ENCODE measurements at regions not wholly inside any gene's neighbourhood (a gene's known extent, or its start where the extent isn't known, plus 50 kb on each side); places are given as distances from the start of the nearest gene placed in this dataset.

GRCh38 chr3:27653803-27654558 is 68.1 kb downstream of the EOMES start:
- no peak overlapping the region for H3K27ac ChIP-seq (ENCODE audit: low read depth, low read length)
- H3K9me3 ChIP-seq (ENCODE audit: low read length) = no peaks in the 10 kb centered on the region
- H3K4me3 ChIP-seq (ENCODE audit: low read length) = no peak overlapping the region
- H3K4me1 Mint-ChIP-seq = peaks cover 0 to 8% (median 0%) of the 10 kb centered on the region in 3 donors
- no peak for DNase-seq
- ChIA-PET CTCF (interaction anchor here (0.8 to 1.5 kb wide), 4 partner anchors 11 to 296 kb away, joined by 3 to 4 read pairs (median 3); no protein-coding TSS in a partner anchor), POLR2A (no interaction called here)
- no peaks in the 10 kb centered on the region for H3K36me3 ChIP-seq (ENCODE audit: insufficient read depth, low read length)
- H3K9me3 Mint-ChIP-seq = no peaks in the 10 kb centered on the region
- peaks cover 5 to 8% of the 10 kb centered on the region in 2 donors for H3K27me3 Mint-ChIP-seq
- H3K4me3 Mint-ChIP-seq = no peak overlapping the region
- H3K4me1 ChIP-seq (ENCODE audit: insufficient read depth, low read length) = no peaks in the 10 kb centered on the region
- H3K27ac Mint-ChIP-seq = peak overlapping the region in 3 of 8 donors; percentile 35 to 52 (median 38)
- peaks cover 0 to 2% (median 0%) of the 10 kb centered on the region in 3 donors for H3K36me3 Mint-ChIP-seq
- no peaks in the 10 kb centered on the region for H3K27me3 ChIP-seq (ENCODE audit: insufficient read depth, low read length, poor library complexity, severe bottlenecking)

- H3K36me3 Mint-ChIP-seq = peaks cover 0 to 6% (median 3%) of the 10 kb centered on the region in 3 donors
- Histone ChIP-seq H3K4me3 (ENCODE audit: low read length) (no peak overlapping the region), H3K36me3 (ENCODE audit: insufficient read depth, low read length) (no peaks in the 10 kb centered on the region), H3K27ac (ENCODE audit: low read depth, low read length) (no peak overlapping the region), H3K9me3 (ENCODE audit: low read length) (no peaks in the 10 kb centered on the region), H3K27me3 (ENCODE audit: insufficient read depth, low read length, poor library complexity, severe bottlenecking) (no peaks in the 10 kb centered on the region), H3K4me1 (ENCODE audit: insufficient read depth, low read length) (no peaks in the 10 kb centered on the region)
- DNase-seq = no peak
- no peak overlapping the region for H3K4me3 Mint-ChIP-seq
- ChIA-PET CTCF (interaction anchor here (1.4 kb wide), 1 partner anchor 10 kb away, joined by 9 read pairs; no protein-coding TSS in a partner anchor), POLR2A (no interaction called here)
- H3K27ac Mint-ChIP-seq = no peak overlapping the region
- H3K4me1 Mint-ChIP-seq = no peaks in the 10 kb centered on the region
- H3K27me3 Mint-ChIP-seq = peaks cover 0 to 5% of the 10 kb centered on the region in 2 donors
- no peaks in the 10 kb centered on the region for H3K9me3 Mint-ChIP-seq
Observed at GRCh38 chr3:27649277-27649676, 72.8 kb downstream of the EOMES start.

GRCh38 chr3:27646896-27647295 is 75.2 kb downstream of the EOMES start:
- Histone ChIP-seq H3K36me3 (ENCODE audit: insufficient read depth, low read length) (no peaks in the 10 kb centered on the region), H3K27me3 (ENCODE audit: insufficient read depth, low read length, poor library complexity, severe bottlenecking) (no peaks in the 10 kb centered on the region), H3K4me1 (ENCODE audit: insufficient read depth, low read length) (no peaks in the 10 kb centered on the region), H3K27ac (ENCODE audit: low read depth, low read length) (no peak overlapping the region), H3K9me3 (ENCODE audit: low read length) (no peaks in the 10 kb centered on the region), H3K4me3 (ENCODE audit: low read length) (no peak overlapping the region)
- H3K4me1 Mint-ChIP-seq = no peaks in the 10 kb centered on the region
- no peak overlapping the region for H3K4me3 Mint-ChIP-seq
- no peaks in the 10 kb centered on the region for H3K27me3 Mint-ChIP-seq
- H3K27ac Mint-ChIP-seq = no peak overlapping the region
- H3K9me3 Mint-ChIP-seq = no peaks in the 10 kb centered on the region
- H3K36me3 Mint-ChIP-seq = peaks cover 0 to 4% (median 3%) of the 10 kb centered on the region in 3 donors
- ChIA-PET CTCF (interaction anchor here (1.4 kb wide), 1 partner anchor 10 kb away, joined by 5 read pairs; no protein-coding TSS in a partner anchor), POLR2A (no interaction called here)
- DNase-seq = no peak

- Histone ChIP-seq H3K4me3 (ENCODE audit: low read length) (no peak overlapping the region), H3K36me3 (ENCODE audit: insufficient read depth, low read length) (no peaks in the 10 kb centered on the region), H3K27me3 (ENCODE audit: insufficient read depth, low read length, poor library complexity, severe bottlenecking) (no peaks in the 10 kb centered on the region), H3K9me3 (ENCODE audit: low read length) (no peaks in the 10 kb centered on the region), H3K27ac (ENCODE audit: low read depth, low read length) (no peak overlapping the region), H3K4me1 (ENCODE audit: insufficient read depth, low read length) (peaks cover 6% of the 10 kb centered on the region)
- no peak overlapping the region for H3K4me3 Mint-ChIP-seq
- POLR2A ChIA-PET = no interaction called here
- H3K27me3 Mint-ChIP-seq = no peaks in the 10 kb centered on the region
- H3K4me1 Mint-ChIP-seq = peaks cover 3 to 5% (median 5%) of the 10 kb centered on the region in 3 donors
- H3K36me3 Mint-ChIP-seq = peaks cover 0 to 4% (median 3%) of the 10 kb centered on the region in 3 donors
- no peak for DNase-seq
- H3K27ac Mint-ChIP-seq = no peak overlapping the region
- CTCF ChIA-PET = interaction anchor here (1.2 kb wide), 1 partner anchor 13 kb away, joined by 3 read pairs; no protein-coding TSS in a partner anchor
- no peaks in the 10 kb centered on the region for H3K9me3 Mint-ChIP-seq
Observed at GRCh38 chr3:27644941-27645340, 77.2 kb downstream of the EOMES start.

GRCh38 chr3:27643355-27643754 is 78.8 kb downstream of the EOMES start:
- Mint-ChIP-seq H3K9me3 (no peaks in the 10 kb centered on the region), H3K27ac (peak overlapping the region in 1 of 8 donors; percentile 74), H3K4me1 (peaks cover 13 to 18% (median 17%) of the 10 kb centered on the region in 3 donors)

GRCh38 chr3:27642796-27643195 is 79.3 kb downstream of the EOMES start:
- peaks cover 21% of the 10 kb centered on the region for H3K4me1 ChIP-seq (ENCODE audit: insufficient read depth, low read length)
- no peaks in the 10 kb centered on the region for H3K9me3 ChIP-seq (ENCODE audit: low read length)
- no peaks in the 10 kb centered on the region for H3K27me3 ChIP-seq (ENCODE audit: insufficient read depth, low read length, poor library complexity, severe bottlenecking)
- ChIA-PET POLR2A (no interaction called here), CTCF (interaction anchor here (0.6 to 0.8 kb wide), 3 partner anchors 11 to 640 kb away, joined by 3 to 4 read pairs (median 3); no protein-coding TSS in a partner anchor)
- H3K4me3 ChIP-seq (ENCODE audit: low read length) = no peak overlapping the region
- H3K27ac ChIP-seq (ENCODE audit: low read depth, low read length) = no peak overlapping the region
- no peak for DNase-seq
- Mint-ChIP-seq H3K27ac (no peak overlapping the region), H3K9me3 (no peaks in the 10 kb centered on the region), H3K4me3 (no peak overlapping the region), H3K4me1 (peaks cover 14 to 24% (median 23%) of the 10 kb centered on the region in 3 donors), H3K27me3 (no peaks in the 10 kb centered on the region), H3K36me3 (peaks cover 0 to 4% (median 3%) of the 10 kb centered on the region in 3 donors)
- H3K36me3 ChIP-seq (ENCODE audit: insufficient read depth, low read length) = no peaks in the 10 kb centered on the region

More at GRCh38 chr3:27643355-27643754, 78.8 kb downstream of the EOMES start:
- POLR2A ChIA-PET = no interaction called here
- Mint-ChIP-seq H3K4me3 (no peak overlapping the region), H3K36me3 (peaks cover 0 to 4% (median 3%) of the 10 kb centered on the region in 3 donors), H3K27me3 (no peaks in the 10 kb centered on the region)
- DNase-seq = no peak
- Histone ChIP-seq H3K4me1 (ENCODE audit: insufficient read depth, low read length) (peaks cover 21% of the 10 kb centered on the region), H3K27ac (ENCODE audit: low read depth, low read length) (no peak overlapping the region), H3K36me3 (ENCODE audit: insufficient read depth, low read length) (no peaks in the 10 kb centered on the region), H3K4me3 (ENCODE audit: low read length) (no peak overlapping the region), H3K9me3 (ENCODE audit: low read length) (no peaks in the 10 kb centered on the region), H3K27me3 (ENCODE audit: insufficient read depth, low read length, poor library complexity, severe bottlenecking) (no peaks in the 10 kb centered on the region)
- CTCF ChIA-PET = interaction anchor here (0.6 to 0.8 kb wide), 2 partner anchors 10 to 640 kb away, joined by 3 to 4 read pairs; no protein-coding TSS in a partner anchor

- no peaks in the 10 kb centered on the region for H3K9me3 Mint-ChIP-seq
- CTCF ChIA-PET = interaction anchor here (0.7 kb wide), 1 partner anchor 11 kb away, joined by 3 read pairs; no protein-coding TSS in a partner anchor
Observed at GRCh38 chr3:27641888-27642601, 80.1 kb downstream of the EOMES start.

More at GRCh38 chr3:27641888-27642601, 80.1 kb downstream of the EOMES start:
- H3K4me3 Mint-ChIP-seq = no peak overlapping the region
- no peaks in the 10 kb centered on the region for H3K36me3 ChIP-seq (ENCODE audit: insufficient read depth, low read length)
- peaks cover 21% of the 10 kb centered on the region for H3K4me1 ChIP-seq (ENCODE audit: insufficient read depth, low read length)
- POLR2A ChIA-PET = no interaction called here
- H3K9me3 ChIP-seq (ENCODE audit: low read length) = no peaks in the 10 kb centered on the region
- H3K4me3 ChIP-seq (ENCODE audit: low read length) = no peak overlapping the region
- H3K27ac Mint-ChIP-seq = peak overlapping the region in 1 of 8 donors; percentile 56
- H3K36me3 Mint-ChIP-seq = peaks cover 0 to 4% (median 3%) of the 10 kb centered on the region in 3 donors
- DNase-seq = no peak
- H3K4me1 Mint-ChIP-seq = peaks cover 14 to 27% (median 24%) of the 10 kb centered on the region in 3 donors
- no peaks in the 10 kb centered on the region for H3K27me3 Mint-ChIP-seq
- no peaks in the 10 kb centered on the region for H3K27me3 ChIP-seq (ENCODE audit: insufficient read depth, low read length, poor library complexity, severe bottlenecking)
- no peak overlapping the region for H3K27ac ChIP-seq (ENCODE audit: low read depth, low read length)

Data from CD8-positive, alpha-beta memory T cell (primary cell).